A673 (cell line): ENCODE measurements at regions not wholly inside any gene's neighbourhood (a gene's known extent, or its start where the extent isn't known, plus 50 kb on each side); places are given as distances from the start of the nearest gene placed in this dataset.

ENCODE experiments used
- BruUV-seq: library from RNA; stranded (reverse); fragments of 400-500 nt; replicated peaks from 2 replicates; lab custom pipeline; 2021; lab: Mats Ljungman, UMichigan
- CTCF ChIA-PET: fragments of 300-600 bp; sonication (Branson Sonifier 250); formaldehyde crosslinking; loops from one replicate; lab custom pipeline; 2022; ENCODE audit warnings: antibody characterized with exemption; lab: Charles Lee
- POLR2A ChIA-PET: fragments of 300-600 bp; sonication (Branson Sonifier 250); formaldehyde crosslinking; loops from one replicate; lab custom pipeline; 2022; ENCODE audit warnings: antibody characterized with exemption; ENCODE audit not compliant: low non-redundant PET; lab: Charles Lee
- DNase-seq: peaks from one replicate; pipeline ENCODE4 v3.0.0-alpha.2; 2015; ENCODE audit warnings: low spot score
- H3K27ac ChIP-seq: fragments of 200-600 bp; sonication (generic); 2 replicates; pipeline ENCODE4 v1.5.1; 2016; ENCODE audit warnings: mixed run types, low read depth, mild to moderate bottlenecking, mixed read lengths, antibody characterized with exemption, low read length; ENCODE audit not compliant: poor library complexity, severe bottlenecking
- H3K27me3 ChIP-seq: fragments of 200-600 bp; sonication (generic); replicated peaks from 2 replicates; pipeline ENCODE4 v1.6.1; 2017; ENCODE audit warnings: mixed run types, low read depth, mild to moderate bottlenecking, mixed read lengths, antibody characterized with exemption, low read length; ENCODE audit not compliant: insufficient read depth, poor library complexity
- H3K36me3 ChIP-seq: fragments of 200-600 bp; sonication (generic); 2 replicates; pipeline ENCODE4 v1.6.1; 2016; ENCODE audit warnings: mixed run types, mild to moderate bottlenecking, mixed read lengths, antibody characterized with exemption, low read length; ENCODE audit not compliant: insufficient read depth, poor library complexity, severe bottlenecking
- H3K4me1 ChIP-seq: fragments of 200-600 bp; sonication (generic); 2 replicates; pipeline ENCODE4 v1.6.1; 2017; ENCODE audit warnings: mixed run types, mild to moderate bottlenecking, mixed read lengths, antibody characterized with exemption, low read length; ENCODE audit not compliant: insufficient read depth, poor library complexity, severe bottlenecking
- H3K4me3 ChIP-seq: fragments of 200-600 bp; sonication (generic); 2 replicates; pipeline ENCODE4 v1.5.1; 2016; ENCODE audit warnings: low read depth, mixed run types, mild to moderate bottlenecking, mixed read lengths, low read length; ENCODE audit not compliant: poor library complexity, severe bottlenecking
- H3K9me3 ChIP-seq: fragments of 200-600 bp; sonication (generic); 2 replicates; pipeline ENCODE4 v1.6.1; 2016; ENCODE audit warnings: mixed run types, low read depth, mild to moderate bottlenecking, mixed read lengths, antibody characterized with exemption, low read length; ENCODE audit not compliant: poor library complexity, severe bottlenecking
- CTCF ChIP-seq: fragments of 300-800, 200-600 bp; sonication (generic); conservative IDR thresholded peaks from 2 replicates; pipeline ENCODE4 v1.5.1; 2017; ENCODE audit warnings: low read depth, mild to moderate bottlenecking, antibody characterized with exemption, low read length, moderate library complexity, mixed read lengths
- EZH2 ChIP-seq: fragments of 200-600 bp; sonication (generic); IDR thresholded peaks from 2 replicates; pipeline ENCODE4 v1.6.1; 2017; ENCODE audit warnings: borderline replicate concordance, low read depth, mild to moderate bottlenecking, mixed read lengths, antibody characterized with exemption, low read length; ENCODE audit not compliant: poor library complexity, severe bottlenecking
- intact Hi-C: fragments of 100-400 bp; cut with micrococcal nuclease; formaldehyde crosslinking; loops from one replicate; pipeline ENCODE4 v1.10.0; 2022; ENCODE audit not compliant: unreplicated experiment

DNA sequence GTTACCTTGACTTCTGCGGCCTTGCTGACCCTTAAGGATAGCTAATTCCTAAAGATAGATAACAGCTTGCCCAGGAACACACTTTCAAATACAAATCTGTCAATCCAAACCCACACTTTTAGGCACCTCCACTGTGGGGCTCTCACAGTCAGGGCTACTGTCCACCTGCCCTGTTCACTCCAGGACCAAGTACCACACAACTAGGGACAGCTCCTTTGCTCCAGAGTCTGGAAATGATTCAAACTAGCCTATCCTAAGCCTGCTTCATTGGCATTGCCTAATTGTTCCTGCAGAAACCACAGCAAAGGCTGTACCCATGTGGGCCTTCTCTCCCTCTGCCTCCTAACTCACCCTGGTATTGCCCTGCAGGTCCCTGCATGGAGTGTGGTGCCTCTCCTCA, 538.9 kb upstream of the IGFBP3 start:
- ChIA-PET POLR2A (no interaction called here), CTCF (no interaction called here)
- intact Hi-C loops: no loop called here
- DNase-seq: no peak
- peaks cover 7% of the 10 kb centered on the region for H3K9me3 ChIP-seq
- H3K36me3 ChIP-seq: no peaks in the 10 kb centered on the region
- H3K4me1 ChIP-seq: no peaks in the 10 kb centered on the region
- no peak overlapping the region for H3K4me3 ChIP-seq
- TF ChIP-seq CTCF: no peak
- TF ChIP-seq EZH2: no peak
- no peak overlapping the region for H3K27ac ChIP-seq
- H3K27me3 ChIP-seq: no peaks in the 10 kb centered on the region
- BruUV-seq: no TSS peak

GRCh38 chr7:46454816-46455215, 533.7 kb upstream of the IGFBP3 start:
- Histone ChIP-seq H3K4me1 (no peaks in the 10 kb centered on the region), H3K9me3 (peaks cover 5% of the 10 kb centered on the region), H3K36me3 (no peaks in the 10 kb centered on the region), H3K4me3 (no peak overlapping the region), H3K27me3 (no peaks in the 10 kb centered on the region), H3K27ac (no peak overlapping the region)
- intact Hi-C loops: no loop called here
- DNase-seq: no peak
- TF ChIP-seq EZH2: no peak
- no peak for TF ChIP-seq CTCF
- CTCF ChIA-PET: no interaction called here
- no TSS peak for BruUV-seq
- POLR2A ChIA-PET: no interaction called here

GRCh38 chr7:46452561-46453135, 531.6 kb upstream of the IGFBP3 start:
- Histone ChIP-seq H3K27ac (no peak overlapping the region), H3K36me3 (no peaks in the 10 kb centered on the region), H3K27me3 (no peaks in the 10 kb centered on the region), H3K9me3 (peaks cover 9% of the 10 kb centered on the region), H3K4me1 (no peaks in the 10 kb centered on the region), H3K4me3 (no peak overlapping the region)
- no peak for TF ChIP-seq EZH2
- no peak for TF ChIP-seq CTCF
- intact Hi-C loops: no loop called here
- ChIA-PET POLR2A (no interaction called here), CTCF (no interaction called here)
- no peak for DNase-seq
- no TSS peak for BruUV-seq
